Endothelial cell of umbilical vein (primary cell): ENCODE measurements at regions not wholly inside any gene's neighbourhood (a gene's known extent, or its start where the extent isn't known, plus 50 kb on each side); places are given as distances from the start of the nearest gene placed in this dataset.

Experiments
- BruUV-seq: library from RNA; stranded (reverse); fragments of 400-500 nt; replicated peaks from 2 replicates; lab custom pipeline; 2021; lab: Mats Ljungman, UMichigan
- CTCF ChIA-PET: fragments of 300-600, 350-600 bp; sonication (Branson Sonifier 250); formaldehyde crosslinking; loops from one replicate; lab custom pipeline; 2021; ENCODE audit warnings: antibody characterized with exemption, inconsistent platforms; lab: Charles Lee
- POLR2A ChIA-PET: fragments of 300-600, 350-600 bp; sonication (Branson Sonifier 250); formaldehyde crosslinking; loops from one replicate; lab custom pipeline; 2021; ENCODE audit warnings: antibody characterized with exemption, inconsistent platforms; lab: Charles Lee
- DNase-seq: peaks from one replicate; pipeline ENCODE4 v3.0.0-alpha.2; 2011; ENCODE audit warnings: low read depth, low spot score
- FAIRE-seq: peaks from 2 replicates; lab custom pipeline; 2011; peaks lifted over from hg19 to GRCh38; lab: Jason Lieb, UNC
- H2AFZ ChIP-seq: 2 replicates; pipeline ENCODE4 v1.6.0; 2012; ENCODE audit warnings: low read depth, low read length, control low read depth, inconsistent platforms
- H3K27ac ChIP-seq: 2 replicates; pipeline ENCODE4 v1.5.1; 2011; ENCODE audit warnings: low read depth, mild to moderate bottlenecking, control low read depth, low read length, moderate library complexity; ENCODE audit not compliant: insufficient read depth
- H3K27me3 ChIP-seq, 2 experiments: 2 replicates each; pipeline versions ENCODE4 v1.6.0 to v1.6.1; 2011; ENCODE audit warnings: low read length in 2 of 2, mixed read lengths in 1 of 2; ENCODE audit not compliant: control insufficient read depth in 2 of 2, insufficient read depth in 2 of 2
- H3K36me3 ChIP-seq, 2 experiments: 2 replicates in 1 of 2; 3 replicates in 1 of 2; pipeline ENCODE4 v1.5.1; 2011; ENCODE audit warnings: low read length in 2 of 2, mild to moderate bottlenecking in 1 of 2, moderate library complexity in 1 of 2; ENCODE audit not compliant: control insufficient read depth in 2 of 2, insufficient read depth in 2 of 2; ENCODE audit errors: extremely low read depth in 1 of 2
- H3K4me1 ChIP-seq: 3 replicates; pipeline ENCODE4 v1.5.1; 2011; ENCODE audit warnings: mild to moderate bottlenecking, low read length; ENCODE audit not compliant: control insufficient read depth, insufficient read depth; ENCODE audit errors: extremely low read depth
- H3K4me2 ChIP-seq: 2 replicates; pipeline ENCODE4 v1.6.1; 2011; ENCODE audit warnings: low read length, control low read depth, mixed read lengths; ENCODE audit not compliant: insufficient read depth
- H3K4me3 ChIP-seq, 3 experiments: fragments of 200-600 bp in 1 of 3; sonication (generic), shearing (Covaris generic) in 1 of 3; replicated peaks in 1 of 3; 2 replicates each; pipeline ENCODE4 v1.5.1; 2011 to 2016; ENCODE audit warnings: control low read depth in 3 of 3, low read length in 3 of 3, mild to moderate bottlenecking in 2 of 3, inconsistent platforms in 1 of 3, low read depth in 1 of 3, moderate library complexity in 1 of 3; ENCODE audit not compliant: insufficient read depth in 1 of 3
- H3K79me2 ChIP-seq: 2 replicates; pipeline ENCODE4 v1.6.0; 2012; ENCODE audit warnings: low read length, inconsistent platforms; ENCODE audit not compliant: control insufficient read depth, insufficient read depth
- H3K9ac ChIP-seq: replicated peaks from 2 replicates; pipeline ENCODE3; 2011; ENCODE audit warnings: low read length, control low read depth; ENCODE audit not compliant: insufficient read depth; ENCODE audit errors: extremely low read depth
- H3K9me1 ChIP-seq: replicated peaks from 3 replicates; pipeline ENCODE4 v1.6.0; 2011; ENCODE audit warnings: mild to moderate bottlenecking, low read length; ENCODE audit not compliant: control insufficient read depth, insufficient read depth; ENCODE audit errors: extremely low read depth
- H3K9me3 ChIP-seq: replicated peaks from 2 replicates; pipeline ENCODE4 v1.5.1; 2012; ENCODE audit warnings: low read length, inconsistent platforms; ENCODE audit not compliant: control insufficient read depth, insufficient read depth
- H4K20me1 ChIP-seq: replicated peaks from 2 replicates; pipeline ENCODE3; 2011; ENCODE audit warnings: mild to moderate bottlenecking, low read length; ENCODE audit not compliant: control insufficient read depth, insufficient read depth; ENCODE audit errors: extremely low read depth
- CTCF ChIP-seq, 2 donors: IDR thresholded peaks; 1 replicate in 1 of 2; 2 replicates in 1 of 2; pipeline ENCODE4 v1.5.1; 2011; ENCODE audit warnings: low read length in 2 of 2, mild to moderate bottlenecking in 2 of 2, moderate library complexity in 2 of 2, control low read depth in 1 of 2, inconsistent platforms in 1 of 2, low read depth in 1 of 2; ENCODE audit not compliant: insufficient read depth in 1 of 2; ENCODE audit errors: extremely low read depth in 1 of 2
- EZH2 ChIP-seq: IDR thresholded peaks from 2 replicates; pipeline ENCODE4 v1.6.1; 2012; ENCODE audit warnings: borderline replicate concordance, low read depth, mild to moderate bottlenecking, moderate library complexity, low read length, inconsistent platforms; ENCODE audit not compliant: severe bottlenecking
- FOS ChIP-seq: IDR thresholded peaks from 2 replicates; pipeline ENCODE4 v1.6.1; 2011; ENCODE audit warnings: mild to moderate bottlenecking, low read length, moderate library complexity, borderline replicate concordance; ENCODE audit not compliant: insufficient read depth
- GATA2 ChIP-seq: IDR thresholded peaks from 2 replicates; pipeline ENCODE4 v1.7.0; 2011; ENCODE audit warnings: low read depth, mild to moderate bottlenecking, moderate library complexity, mixed read lengths, low read length; ENCODE audit not compliant: insufficient read length, insufficient read depth
- JUN ChIP-seq: IDR thresholded peaks from 2 replicates; pipeline ENCODE4 v1.6.1; 2011; ENCODE audit warnings: borderline replicate concordance, low read depth; ENCODE audit not compliant: insufficient read length, insufficient read depth
- MAX ChIP-seq: IDR thresholded peaks from 2 replicates; pipeline ENCODE4 v1.6.1; 2011; ENCODE audit not compliant: insufficient read depth, insufficient read length
- MYC ChIP-seq: IDR thresholded peaks from one replicate; pipeline ENCODE4 v1.6.1; 2011; ENCODE audit warnings: mild to moderate bottlenecking, low read depth, low read length
- POLR2A ChIP-seq: IDR thresholded peaks from 2 replicates; pipeline ENCODE4 v1.6.1; 2012; ENCODE audit warnings: low read depth, mild to moderate bottlenecking, control low read depth, low read length
- POLR2AphosphoS5 ChIP-seq: IDR thresholded peaks from 2 replicates; pipeline ENCODE4 v1.6.1; 2012; ENCODE audit warnings: low read depth, mild to moderate bottlenecking, control low read depth, low read length, moderate library complexity; ENCODE audit not compliant: insufficient read depth
- dilution Hi-C: fragments of 300-500 bp; cut with MboI; formaldehyde crosslinking; loops from one replicate; pipeline ENCODE4 v1.15.0; 2019; ENCODE audit warnings: low sequenced_read_pairs; ENCODE audit not compliant: extremely low pct_ligation_motif_present
- intact Hi-C: fragments of 100-400 bp; cut with micrococcal nuclease; formaldehyde crosslinking; loops from one replicate; pipeline ENCODE4 v1.10.0; 2022

GRCh38 chr10:80927419-80928078, 389.8 kb downstream of the SH2D4B start:
- no TSS peak for BruUV-seq
- H4K20me1 ChIP-seq = no peaks in the 10 kb centered on the region
- no peak overlapping the region for H3K9ac ChIP-seq
- H3K36me3 ChIP-seq = no peaks in the 10 kb centered on the region
- ChIA-PET POLR2A (no interaction called here), CTCF (interaction anchor here (1.4 to 3.9 kb wide), 2 partner anchors 227 to 483 kb away, joined by 5 to 51 read pairs; no protein-coding TSS in a partner anchor)
- no peak overlapping the region for H3K4me3 ChIP-seq
- no peak overlapping the region for H2AFZ ChIP-seq
- intact Hi-C loops = no loop called here
- H3K4me1 ChIP-seq = no peaks in the 10 kb centered on the region
- no peaks in the 10 kb centered on the region for H3K79me2 ChIP-seq
- no peak for TF ChIP-seq EZH2
- TF ChIP-seq MYC = no peak
- no peak for TF ChIP-seq JUN
- TF ChIP-seq POLR2A = no peak
- no peak for TF ChIP-seq FOS
- TF ChIP-seq CTCF (IDR thresholded peaks at IDR 0.05; ENCODE audit: extremely low read depth in 1 of 2, insufficient read depth in 1 of 2, low read depth in 1 of 2, low read length in 2 of 2) = no peak
- no peak for TF ChIP-seq POLR2AphosphoS5
- no peak for TF ChIP-seq MAX
- TF ChIP-seq GATA2 = no peak
- no peaks in the 10 kb centered on the region for H3K9me1 ChIP-seq
- no peaks in the 10 kb centered on the region for H3K9me3 ChIP-seq
- H3K27me3 ChIP-seq = peaks cover 0 to 6% of the 10 kb centered on the region in 2 experiments
- no peak overlapping the region for H3K27ac ChIP-seq
- no peak overlapping the region for H3K4me2 ChIP-seq
- FAIRE-seq = no peak
- no peak for DNase-seq
- dilution Hi-C loops = no loop called here
